ENCODE measurements at regions not wholly inside any gene's neighbourhood (a gene's known extent, or its start where the extent isn't known, plus 50 kb on each side); places are given as distances from the start of the nearest gene placed in this dataset.

GRCh38 chr16:7921345-7921744 is 588.7 kb downstream of the RBFOX1 start:
- Histone ChIP-seq H3K14ac (ENCODE audit: insufficient read length) (no peak overlapping the region), H3K23me2 (ENCODE audit: low read depth, low read length) (no peaks in the 10 kb centered on the region), H3K4me3 (ENCODE audit: extremely low read depth in 1 of 4, insufficient read depth in 2 of 4, low read depth in 3 of 4, low read length in 4 of 4) (no peak overlapping the region), H4K8ac (ENCODE audit: extremely low read depth, insufficient read depth, low read length) (no peak overlapping the region), H2AFZ (ENCODE audit: low read length) (peak overlapping the region; percentile 63; the same call in 1 of the 2 replicates), H3K79me1 (ENCODE audit: low read depth, low read length) (no peaks in the 10 kb centered on the region), H3K9me3 (ENCODE audit: insufficient read depth in 2 of 2, low read depth in 1 of 2, low read length in 1 of 2) (peaks cover 0 to 4% of the 10 kb centered on the region in 2 experiments; a peak in 2 of 4 replicates), H3K4me1 (replicated peaks in 1 of 4; ENCODE audit: control insufficient read depth in 3 of 4, insufficient read depth in 4 of 4, low read length in 3 of 4) (peaks cover 0 to 4% (median 0%) of the 10 kb centered on the region in 4 experiments; a peak in 1 of 7 replicates), H2BK15ac (ENCODE audit: low read length) (no peak overlapping the region), H2BK20ac (ENCODE audit: low read length) (no peak overlapping the region), H3K56ac (replicated peaks; ENCODE audit: insufficient read length, low read depth, low read length) (no peak overlapping the region), H3K4me2 (ENCODE audit: insufficient read depth in 1 of 2, low read depth in 2 of 2, low read length in 2 of 2) (no peak overlapping the region), H2BK12ac (ENCODE audit: low read depth, low read length) (no peak overlapping the region), H4K20me1 (replicated peaks in 1 of 2; ENCODE audit: control insufficient read depth in 1 of 2, insufficient read depth in 2 of 2, low read length in 2 of 2) (no peaks in the 10 kb centered on the region), H3K79me2 (ENCODE audit: control insufficient read depth in 1 of 2, insufficient read depth in 2 of 2, low read length in 2 of 2) (no peaks in the 10 kb centered on the region), H2BK5ac (ENCODE audit: low read depth, low read length) (no peak overlapping the region), H3K23ac (ENCODE audit: insufficient read length) (no peak overlapping the region), H4K91ac (replicated peaks; ENCODE audit: insufficient read length, low read length) (no peak overlapping the region), H3K4ac (replicated peaks; ENCODE audit: insufficient read length, low read depth, low read length) (no peak overlapping the region), H3K18ac (ENCODE audit: extremely low read depth, low read length) (no peak overlapping the region), H3K36me3 (ENCODE audit: control insufficient read depth in 2 of 4, insufficient read depth in 4 of 4, low read length in 3 of 4) (no peaks in the 10 kb centered on the region), H3K27me3 (replicated peaks in 1 of 4; ENCODE audit: control insufficient read depth in 3 of 4, extremely low read depth in 1 of 4, insufficient read depth in 3 of 4, low read length in 3 of 4) (no peaks in the 10 kb centered on the region), H2AK5ac (ENCODE audit: low read depth, low read length) (no peak overlapping the region), H2BK120ac (replicated peaks; ENCODE audit: low read depth, low read length) (no peak overlapping the region), H3K9ac (replicated peaks in 1 of 4; ENCODE audit: extremely low read depth in 1 of 4, low read depth in 3 of 4, low read length in 3 of 4) (no peak overlapping the region), H4K5ac (ENCODE audit: insufficient read length, low read depth, low read length) (no peak overlapping the region), H3K27ac (ENCODE audit: low read depth, low read length) (no peak overlapping the region)
- FAIRE-seq (peak; percentile 84), DNase-seq (ENCODE audit: low read depth in 1 of 2, low spot score in 2 of 2) (peak in 1 of 2 experiments; percentile 9)
- ChIA-PET POLR2A (ENCODE audit: partially characterized antibody) (no interaction called here), CTCF (ENCODE audit: partially characterized antibody) (interaction anchor here (0.6 to 0.9 kb wide), 5 partner anchors 21 to 411 kb away, joined by 3 read pairs; no protein-coding TSS in a partner anchor)
- 75% methylated on average over 4 of the region's 4 CpGs; no CpG with 5 or more reads in 1 of the 2 experiments for WGBS, 2 experiments (ENCODE audit: extremely low coverage in 1 of 2, insufficient coverage in 1 of 2, insufficient read length in 1 of 2, insufficient replicate concordance in 2 of 2, low coverage in 1 of 2, low lambda C conversion rate in 2 of 2, missing lambda C conversion rate in 1 of 2)
- TF ChIP-seq ATF2 (IDR thresholded peaks at IDR 0.05; ENCODE audit: low read length), result no peak
- no peak for TF ChIP-seq CTBP2 (IDR thresholded peaks at IDR 0.05; ENCODE audit: borderline replicate concordance, insufficient read depth, insufficient read length, low read length)
- no peak for TF ChIP-seq NRF1 (IDR thresholded peaks at IDR 0.05; ENCODE audit: low read depth, low read length)
- TF ChIP-seq POLR2AphosphoS5 (IDR thresholded peaks at IDR 0.05; ENCODE audit: low read depth, low read length), result no peak
- TF ChIP-seq TEAD4 (IDR thresholded peaks at IDR 0.05; ENCODE audit: low read depth, low read length), result 0 out of 2 replicates have a peak, but pooled peaks have one; percentile 45
- no peak for TF ChIP-seq TBP (IDR thresholded peaks at IDR 0.05; ENCODE audit: low read depth, low read length)
- no peak for TF ChIP-seq RNF2 (IDR thresholded peaks at IDR 0.05; ENCODE audit: borderline replicate concordance, low read depth, low read length, missing control alignments, poor library complexity, severe bottlenecking)
- TF ChIP-seq BCL11A (IDR thresholded peaks at IDR 0.05; ENCODE audit: low read depth in 2 of 2, low read length in 2 of 2), result no peak
- TF ChIP-seq CEBPB (IDR thresholded peaks at IDR 0.05; ENCODE audit: low read depth, low read length), result peak; percentile 92
- no peak for TF ChIP-seq CBX5 (IDR thresholded peaks at IDR 0.05; ENCODE audit: low read depth, low read length)
- TF ChIP-seq RAD21 (IDR thresholded peaks at IDR 0.05 in 1 of 2, conservative IDR thresholded peaks at IDR 0.05 in 1 of 2; ENCODE audit: low read depth in 2 of 2, low read length in 2 of 2), result peak; percentile 62 to 72
- TF ChIP-seq KDM1A (IDR thresholded peaks at IDR 0.05; ENCODE audit: borderline replicate concordance, low read length), result no peak
